NCI-H1105 treated with DMSO at 0.1 percent for 48 hours (cell line): ENCODE measurements at regions not wholly inside any gene's neighbourhood (a gene's known extent, or its start where the extent isn't known, plus 50 kb on each side); places are given as distances from the start of the nearest gene placed in this dataset.
"Not testable (repeated sequence)": the region's sequence is repeated elsewhere in the genome, so short reads cannot be mapped to it uniquely, and the experiment has no call there.

Experiments used
- DNase-seq: peaks from one replicate; lab custom pipeline; 2025; lab: John Stamatoyannopoulos, UW

DNA sequence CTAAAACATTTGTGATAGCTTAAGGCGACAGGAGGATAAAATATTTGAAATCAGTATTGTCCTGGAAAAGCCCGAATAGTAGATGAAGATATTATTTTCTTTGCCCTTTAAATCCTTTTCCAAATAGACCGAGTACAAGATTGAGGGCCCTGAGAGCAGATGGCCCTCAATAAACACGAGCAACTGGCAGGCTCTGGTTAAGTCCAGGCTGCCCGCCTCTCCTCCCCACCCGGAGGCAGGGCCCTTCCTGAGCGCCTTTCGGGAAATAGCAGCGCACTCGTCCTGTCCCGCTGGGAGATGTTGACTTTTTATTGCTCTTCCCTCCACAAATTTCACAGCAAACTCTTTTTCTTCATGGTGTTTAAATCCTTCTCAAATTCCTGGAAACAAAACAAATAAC lies 50.8 kb upstream of the MAX start:
- no peak for DNase-seq

DNA sequence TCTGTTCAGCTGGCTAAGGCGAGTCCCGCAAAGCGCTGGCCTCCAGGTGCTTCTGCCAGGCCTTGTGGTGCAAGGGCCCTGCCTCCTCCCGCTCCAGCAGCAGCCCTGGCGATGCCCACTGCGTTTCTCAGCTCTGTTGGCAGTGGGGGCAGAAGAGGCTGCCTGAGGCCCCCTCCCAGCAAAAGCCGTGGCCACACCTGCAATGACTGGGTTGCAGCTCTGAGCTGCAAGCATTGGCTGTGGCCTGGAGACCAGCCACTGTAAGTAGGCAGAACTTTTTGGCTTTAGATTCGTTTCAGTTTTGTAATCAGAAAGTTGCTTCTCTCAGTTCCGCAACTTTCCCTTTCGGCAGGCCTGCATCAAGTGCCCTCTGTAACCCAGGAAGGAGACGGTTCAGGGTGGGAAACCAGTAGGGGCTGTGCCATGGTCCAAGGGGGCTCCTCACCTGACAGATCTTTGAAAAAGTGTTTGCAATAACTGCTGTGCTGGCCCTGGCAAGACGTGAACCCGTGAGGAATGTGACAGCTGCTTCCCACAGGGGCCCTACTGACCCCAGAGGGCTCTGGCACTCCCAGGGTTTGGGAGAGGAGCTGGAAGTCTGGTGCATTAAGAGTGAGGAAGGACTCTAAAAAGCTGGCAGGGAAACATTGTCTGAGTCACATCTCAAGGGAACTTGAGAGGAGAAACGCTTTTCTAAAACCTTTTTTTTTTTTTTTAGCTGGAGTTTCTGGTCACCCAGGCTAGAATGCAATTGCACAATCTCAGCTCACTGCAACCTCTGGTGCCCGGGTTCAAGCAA lies 54.5 kb upstream of the MAX start:
- DNase-seq, result no peak

DNA sequence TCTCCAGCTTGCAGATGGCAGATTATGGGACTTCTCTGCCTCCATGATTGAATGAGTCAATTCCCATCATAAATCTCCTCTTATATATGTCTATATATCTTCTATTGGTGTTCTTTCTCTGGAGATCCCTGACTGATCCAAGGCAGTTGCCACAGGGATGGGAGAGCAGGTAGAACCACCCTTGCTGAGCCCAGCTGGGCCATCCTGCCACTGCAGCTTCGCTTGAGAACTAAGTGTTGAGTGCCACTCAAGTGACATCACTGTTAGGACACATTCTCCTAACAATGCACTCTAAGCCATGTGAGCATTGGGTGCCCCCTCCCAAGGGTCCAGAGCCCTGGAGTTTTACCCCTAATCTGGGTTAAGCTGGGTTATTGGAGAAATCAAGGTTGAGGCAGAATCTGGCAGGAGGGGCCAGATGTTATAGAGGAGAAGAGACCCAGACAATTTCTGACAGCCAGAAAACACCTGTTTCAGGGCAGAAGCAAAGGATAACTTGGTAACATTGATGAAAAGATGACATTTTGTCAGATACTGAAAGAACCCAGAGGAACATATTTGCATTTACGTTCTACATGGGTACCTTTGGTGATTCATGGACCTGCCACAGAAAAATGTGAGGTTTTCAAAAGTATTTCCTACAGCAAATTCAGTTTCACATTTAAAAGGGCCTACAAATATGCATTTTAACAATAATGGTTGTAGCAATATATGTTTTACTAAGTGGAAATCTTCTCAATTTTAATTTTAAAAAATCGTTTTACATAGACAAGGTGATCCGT lies 57.2 kb upstream of the MAX start:
- DNase-seq, result no peak

DNA sequence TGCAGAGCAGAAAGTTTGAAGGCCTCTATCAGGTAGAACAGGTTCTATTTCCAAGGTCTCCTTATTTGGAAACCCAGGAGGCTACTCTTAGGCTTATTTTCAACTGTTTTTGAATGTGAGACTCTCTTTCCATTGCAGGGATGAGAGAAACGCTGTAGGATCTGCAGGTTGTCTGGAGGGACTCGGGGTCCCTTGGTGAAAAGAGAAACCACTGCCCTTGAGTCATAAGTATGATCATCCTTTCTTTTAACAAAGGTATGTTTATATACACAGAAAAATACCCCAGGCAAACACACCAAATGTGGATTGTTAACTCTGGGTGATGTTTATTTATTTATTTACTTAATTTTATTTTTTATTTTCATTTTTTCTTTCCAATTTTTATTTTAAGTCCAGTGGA lies 57.8 kb upstream of the MAX start:
- DNase-seq, result no peak

DNA sequence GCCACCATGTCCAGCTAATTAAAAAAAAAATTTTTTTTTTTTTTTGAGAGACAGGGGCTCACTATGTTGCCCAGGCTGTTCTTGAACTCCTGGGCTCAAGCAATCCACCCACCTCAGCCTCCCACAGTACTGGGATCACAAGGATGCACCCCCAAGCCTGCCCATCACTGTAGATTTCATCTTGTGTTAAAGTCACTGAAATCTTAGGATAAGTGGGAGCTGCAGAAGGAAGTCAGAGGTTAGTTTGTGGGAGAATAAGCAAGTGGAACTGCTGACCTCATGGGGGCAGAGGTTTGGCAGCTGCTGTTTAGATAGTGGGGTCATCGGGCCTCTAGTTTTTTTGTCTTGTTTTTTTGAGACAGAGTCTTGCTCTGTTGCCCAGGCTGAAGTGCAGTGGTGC lies 59.7 kb upstream of the MAX start:
- DNase-seq, result no peak

DNA sequence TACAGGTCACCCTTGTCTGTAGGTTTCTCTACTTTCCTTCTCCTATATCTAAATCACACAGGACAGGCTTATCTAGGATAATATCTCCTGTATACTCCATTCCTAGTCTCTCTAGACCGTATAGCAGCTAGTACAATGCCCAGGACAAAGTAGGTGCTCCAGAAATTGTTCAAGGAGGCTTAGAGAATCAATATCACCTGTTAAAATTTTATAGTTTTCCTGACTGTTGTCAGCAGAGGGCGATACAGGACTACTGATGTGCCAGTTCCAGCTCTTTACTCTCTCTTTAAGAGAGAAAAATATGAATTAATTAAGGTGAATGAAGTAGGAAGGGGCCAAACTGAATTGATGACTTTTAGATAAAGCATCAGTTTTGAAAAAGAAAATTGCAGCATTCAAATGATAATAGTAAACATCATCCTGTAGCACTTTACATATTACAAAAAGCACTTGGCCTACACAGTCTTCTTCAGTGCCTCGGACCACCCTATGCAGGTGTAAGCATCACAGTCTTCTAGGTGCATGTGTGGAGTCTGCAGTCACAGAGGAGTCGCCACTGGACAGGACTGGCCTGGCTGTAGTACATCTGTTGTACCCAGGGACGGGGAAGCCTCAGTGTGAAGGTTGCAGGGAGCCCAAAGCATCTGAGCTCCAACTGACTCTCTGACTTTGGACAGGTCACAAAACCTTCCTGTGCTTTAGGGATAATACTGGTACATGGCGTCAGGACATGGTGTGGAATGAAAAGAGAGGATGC lies 61.9 kb upstream of the MAX start:
- DNase-seq, result peak; percentile 63

DNA sequence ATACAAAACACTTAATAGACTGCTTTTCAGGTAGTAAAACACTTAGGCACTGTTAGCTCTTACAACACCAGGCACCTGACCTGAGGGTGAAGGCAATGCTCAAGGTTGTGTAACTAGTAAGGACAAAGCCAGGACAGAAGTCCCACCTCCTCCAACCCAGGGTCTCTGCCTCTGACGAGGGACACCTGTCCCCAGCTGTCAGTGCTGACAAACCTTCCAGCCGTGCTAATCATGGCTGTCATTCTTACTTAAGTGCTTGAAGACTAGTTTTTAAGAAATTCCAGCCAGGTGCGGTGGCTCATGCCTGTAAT lies 62.5 kb upstream of the MAX start:
- DNase-seq, result no peak

DNA sequence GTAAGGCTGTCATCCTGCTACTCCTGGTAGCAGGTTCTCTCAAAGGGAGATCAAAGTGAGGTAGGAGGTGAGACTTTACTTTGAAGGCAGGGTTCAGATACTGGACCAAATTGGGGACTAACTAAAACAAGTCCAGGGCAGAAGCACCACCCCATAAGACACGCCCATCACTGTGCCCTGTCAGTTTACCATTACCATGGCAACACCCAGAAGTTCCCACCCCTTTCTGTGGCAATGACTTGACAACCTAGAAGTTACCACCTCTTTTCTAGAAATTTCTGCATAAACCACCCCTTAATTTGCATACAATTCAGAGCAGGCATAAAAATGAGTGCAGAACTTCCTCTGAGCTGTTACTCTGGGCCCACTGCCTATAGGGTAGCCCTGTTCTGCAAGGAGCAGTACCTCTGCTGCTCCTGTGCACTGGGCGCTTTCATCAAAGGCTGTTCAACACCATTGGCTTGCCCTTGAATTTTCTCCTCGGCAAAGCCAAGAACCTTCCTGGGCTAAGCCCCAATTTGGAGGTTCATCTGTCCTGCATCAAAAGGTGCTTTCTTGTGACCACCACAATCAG lies 64.8 kb upstream of the MAX start:
- no peak for DNase-seq

DNA sequence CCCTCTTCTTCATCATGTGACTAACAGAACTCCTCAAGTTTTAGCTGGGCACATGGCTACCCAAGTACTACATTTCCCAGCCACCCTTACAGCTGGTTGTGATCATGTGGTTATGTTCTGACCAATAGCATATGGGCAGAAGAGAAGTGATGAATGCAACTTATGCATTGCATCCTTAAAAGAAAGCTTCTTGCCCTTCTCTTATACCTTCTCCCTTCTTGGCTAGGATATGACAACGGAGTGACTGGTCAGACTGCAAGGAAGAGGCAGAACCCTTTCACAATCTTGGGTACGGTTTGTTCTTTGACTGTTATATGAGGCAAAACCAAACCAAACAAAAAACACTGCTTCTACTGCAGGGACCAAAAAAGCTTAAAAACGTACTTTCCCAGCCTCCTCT lies 66.5 kb upstream of the MAX start:
- no peak for DNase-seq

DNA sequence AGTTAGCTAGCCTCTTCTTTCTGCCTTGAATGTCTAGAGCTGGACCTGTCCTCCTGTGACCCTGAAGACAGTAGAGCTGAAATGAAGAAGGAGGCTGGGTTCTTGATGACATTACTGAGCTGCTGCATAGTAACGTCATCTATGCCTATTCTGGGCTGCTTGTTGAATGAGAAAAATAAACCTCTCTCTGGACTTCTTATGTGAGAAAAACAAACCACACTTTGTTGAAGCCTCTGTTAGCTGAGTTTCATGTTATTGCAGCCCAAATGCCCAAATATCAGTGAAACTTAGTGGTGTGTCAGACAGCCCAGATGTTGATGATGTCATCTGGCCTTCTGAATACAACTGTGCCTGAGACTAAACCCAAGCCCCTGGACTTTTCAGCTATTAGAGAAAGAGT lies 67.0 kb upstream of the MAX start:
- no peak for DNase-seq

DNA sequence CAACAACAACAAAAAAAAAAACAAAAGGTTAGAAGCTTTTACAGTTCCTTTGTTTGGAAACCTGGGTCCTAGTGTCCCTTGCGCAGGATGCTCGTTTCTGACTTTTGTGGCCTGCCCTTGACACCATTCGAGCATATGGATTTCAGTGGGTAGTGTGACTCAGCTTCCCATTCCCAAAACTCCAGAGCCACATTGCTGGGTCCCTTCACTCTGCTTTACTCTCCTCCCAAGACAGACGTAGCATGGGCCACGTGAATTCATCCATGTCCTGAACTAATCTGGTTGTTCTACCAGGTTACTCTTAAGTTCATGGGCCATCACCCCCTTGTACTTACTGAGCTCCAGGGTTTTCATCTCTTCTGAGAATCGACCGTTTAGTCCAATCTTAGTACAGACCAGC lies 68.0 kb upstream of the MAX start:
- DNase-seq, result no peak

DNA sequence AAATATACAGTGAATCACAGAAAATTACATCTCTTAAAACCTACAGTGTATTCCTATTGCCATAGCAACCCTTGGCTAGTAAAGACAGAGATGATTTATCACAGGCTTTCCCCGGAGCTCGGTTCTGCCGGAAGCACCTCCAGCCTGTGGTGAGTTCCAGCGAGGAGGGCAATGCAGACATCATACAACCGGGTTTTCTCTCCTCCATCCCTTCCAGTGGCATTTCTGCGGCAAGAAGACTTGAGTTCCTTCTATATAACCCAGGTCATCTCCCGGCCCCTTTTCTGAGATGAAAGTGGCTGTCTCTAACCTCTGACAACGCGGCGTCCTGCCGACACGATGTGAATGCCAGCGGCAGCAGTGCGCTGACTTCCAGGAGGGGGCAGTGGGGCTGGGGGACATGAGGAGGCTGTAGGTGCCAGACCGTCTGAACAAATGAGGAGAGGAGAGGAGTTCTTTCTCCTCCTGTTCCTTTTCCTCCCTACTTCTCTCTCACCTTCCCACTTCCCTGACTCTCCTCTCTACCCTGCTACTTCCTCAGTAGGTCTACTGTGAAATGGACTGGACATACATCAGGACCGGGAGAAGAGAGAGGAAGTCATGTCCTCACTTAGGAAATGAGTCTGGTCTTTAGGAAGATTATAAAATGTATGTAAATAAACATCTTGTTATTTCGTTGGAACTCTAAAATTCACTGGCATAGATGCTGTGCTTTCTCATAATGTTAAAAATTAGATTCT lies 68.6 kb upstream of the MAX start:
- peak; percentile 31 for DNase-seq

DNA sequence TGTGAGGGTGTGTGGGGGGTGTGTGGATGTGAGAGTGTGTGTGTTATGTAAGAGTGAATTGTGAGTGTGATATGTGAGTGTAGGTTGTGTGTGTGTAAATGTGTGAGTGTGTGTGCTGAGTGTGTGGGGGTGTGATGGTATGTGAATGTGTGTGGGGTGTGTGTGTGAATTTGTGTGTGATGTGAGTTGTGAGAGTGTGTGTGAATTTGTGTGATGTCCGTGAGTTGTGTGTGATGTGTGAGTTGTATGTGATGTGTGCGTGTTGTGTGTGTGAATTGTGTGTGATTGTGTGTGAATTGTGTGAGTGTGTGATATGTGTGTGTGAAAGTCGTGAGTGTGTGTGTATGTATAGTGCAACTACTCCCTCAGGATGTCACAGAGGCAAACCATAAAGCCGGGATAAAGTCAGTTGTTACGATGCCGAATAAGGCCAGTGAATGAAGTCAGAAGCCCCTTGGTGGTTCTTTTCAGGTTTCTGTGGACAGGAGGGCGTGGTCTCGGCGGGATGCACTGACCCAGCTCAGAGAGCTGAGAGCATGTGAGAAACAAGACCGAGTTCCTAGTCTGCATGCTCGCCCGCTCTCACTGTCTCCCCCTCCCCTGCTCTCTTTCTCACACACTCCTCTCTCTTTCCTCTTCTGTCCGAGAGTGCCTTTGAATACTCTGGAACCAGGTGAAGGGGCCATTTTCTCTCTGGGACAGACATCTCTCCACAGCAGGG lies 71.8 kb upstream of the MAX start:
- no peak for DNase-seq

DNA sequence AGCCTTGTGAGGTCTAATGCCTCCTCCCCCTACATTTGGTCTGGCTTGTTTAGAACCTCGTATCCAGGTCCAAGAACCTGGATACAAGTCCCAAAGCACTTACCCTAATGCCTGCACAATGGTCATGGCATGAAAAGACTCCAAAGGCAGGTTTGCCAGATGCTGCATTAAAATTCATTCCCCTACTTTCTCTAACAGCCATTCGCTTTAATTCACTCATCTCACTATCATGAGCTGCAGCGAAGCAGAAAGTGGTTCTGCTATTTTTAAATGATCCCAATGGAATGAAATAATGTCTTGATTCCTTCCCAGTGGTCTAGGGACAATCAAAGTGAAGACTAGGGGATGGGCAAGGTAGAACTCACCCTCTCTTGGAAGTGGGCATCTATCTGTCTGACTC lies 72.5 kb upstream of the MAX start:
- DNase-seq, result no peak

DNA sequence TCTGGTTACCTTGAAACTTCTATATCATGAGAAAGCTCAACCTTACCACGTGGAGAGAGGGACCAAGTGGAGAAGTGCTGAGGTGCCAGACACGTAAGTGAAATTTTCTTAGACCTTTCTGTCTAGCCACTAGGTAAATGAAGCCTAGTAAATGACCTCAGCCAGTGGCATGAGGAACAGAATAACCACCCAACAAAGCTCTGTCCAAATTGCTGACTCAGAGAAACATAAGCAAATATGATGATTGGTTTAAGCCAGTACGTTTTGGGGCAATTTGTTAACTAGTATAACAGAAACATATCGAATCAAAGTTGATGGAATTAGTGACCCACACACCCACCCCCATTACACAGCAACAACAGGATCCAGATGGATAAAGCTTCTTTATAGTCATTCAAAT lies 75.2 kb upstream of the MAX start:
- no peak for DNase-seq

DNA sequence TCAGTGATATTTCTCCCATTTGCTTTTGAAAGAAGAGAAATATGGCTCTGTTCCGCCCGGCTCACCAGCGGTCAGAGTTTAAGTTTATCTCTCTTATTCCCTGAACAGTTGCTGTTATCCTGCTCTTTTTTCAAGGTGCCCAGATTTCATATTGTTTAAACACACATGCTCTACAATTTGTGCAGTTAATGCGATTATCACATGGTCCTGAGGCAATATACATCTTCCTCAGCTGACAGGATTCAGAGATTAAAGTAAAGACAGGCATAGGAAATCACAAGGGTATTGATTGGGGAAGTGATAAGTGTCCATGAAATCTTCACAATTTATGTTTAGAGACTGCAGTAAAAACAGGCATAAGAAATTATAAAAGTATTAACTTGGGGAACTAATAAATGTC lies 76.9 kb upstream of the MAX start:
- not testable (repeated sequence) for DNase-seq

DNA sequence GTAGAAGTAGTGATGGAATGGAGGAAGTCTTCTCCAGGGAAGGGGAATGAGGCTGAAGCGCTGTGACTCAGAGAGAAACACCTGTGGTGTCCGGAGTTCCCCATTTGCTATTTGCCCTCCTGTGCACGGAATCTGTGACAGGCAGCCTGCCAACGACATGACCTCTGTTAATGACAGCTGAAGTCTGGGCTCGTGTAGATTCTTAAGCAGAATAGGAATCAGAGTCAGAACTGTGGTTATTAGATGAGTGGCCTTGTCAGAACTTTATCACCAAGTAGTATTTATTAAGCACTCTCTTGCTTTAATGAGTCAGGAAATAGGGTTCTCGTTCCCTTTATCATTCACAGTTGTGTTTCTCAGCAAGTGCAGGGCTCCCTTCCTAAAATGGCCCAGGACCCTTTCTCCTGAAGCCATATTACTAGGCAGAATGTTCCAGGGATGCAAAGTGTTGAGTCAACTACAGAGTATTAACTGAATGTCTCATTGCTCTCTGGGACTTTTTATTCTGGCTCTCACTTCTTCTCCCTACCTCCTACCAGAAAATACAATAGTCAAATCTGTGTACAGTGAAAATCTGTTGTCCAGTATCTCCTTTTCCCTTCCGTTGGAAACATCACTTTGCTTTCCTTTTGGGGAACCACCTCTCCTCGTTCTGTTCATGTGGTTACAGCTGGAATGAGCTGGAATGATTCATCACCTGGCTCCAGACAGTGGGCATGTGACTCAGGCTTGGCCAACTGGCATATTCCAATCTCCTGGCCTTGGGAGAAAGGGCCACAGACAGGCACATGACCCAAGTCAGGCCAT lies 77.8 kb upstream of the MAX start:
- peak; percentile 2 for DNase-seq

DNA sequence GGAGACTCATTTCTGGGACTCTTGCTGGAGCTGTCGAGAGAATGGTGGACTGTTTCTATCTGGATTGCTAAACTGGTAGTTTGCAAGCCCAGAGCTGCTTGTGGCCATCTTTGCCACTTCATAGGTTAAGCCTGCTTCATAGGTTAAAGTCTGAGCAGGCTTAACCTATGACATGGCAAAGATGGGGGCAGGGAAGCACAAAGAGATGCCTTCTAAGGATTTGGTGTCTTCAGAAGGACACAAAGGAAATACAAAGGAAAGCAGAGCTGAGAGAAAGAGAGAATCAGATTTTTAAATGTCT lies 78.4 kb upstream of the MAX start:
- DNase-seq, result no peak

DNA sequence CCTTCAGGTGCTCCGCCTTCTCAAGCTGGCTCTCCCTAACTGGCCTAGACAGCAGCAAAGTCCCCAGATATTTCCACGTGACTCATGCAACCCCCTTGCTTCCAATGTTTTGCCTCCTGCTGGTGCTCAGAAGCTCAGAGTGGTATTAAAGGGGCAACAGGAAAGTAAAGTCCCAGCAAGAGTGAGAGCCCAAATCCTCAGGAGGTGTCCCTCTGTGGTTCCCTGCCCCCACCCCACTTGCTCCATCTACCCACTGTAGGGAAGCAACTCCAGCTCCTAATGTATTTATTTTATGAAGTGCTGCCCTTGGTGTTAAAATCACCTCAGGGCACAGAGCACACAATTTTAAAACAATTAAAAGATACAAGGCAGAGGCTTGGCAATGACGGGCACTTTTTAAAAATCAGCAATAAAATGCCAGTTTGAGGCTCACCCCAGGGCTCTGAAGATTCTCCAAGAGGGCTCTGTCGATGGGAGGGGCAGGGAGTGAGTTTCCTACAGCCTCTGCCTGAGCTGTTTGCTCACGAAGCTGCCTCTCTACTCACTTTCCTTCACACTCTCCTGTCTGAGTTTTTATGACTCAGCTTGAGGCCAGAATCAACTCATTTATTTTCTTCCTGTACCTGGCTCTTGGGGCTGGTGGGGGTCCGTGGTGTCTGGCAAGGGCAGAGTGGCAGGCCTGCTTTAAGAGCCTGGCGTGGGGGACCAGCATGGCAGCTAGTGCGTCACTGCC lies 81.9 kb upstream of the MAX start:
- DNase-seq, result no peak

DNA sequence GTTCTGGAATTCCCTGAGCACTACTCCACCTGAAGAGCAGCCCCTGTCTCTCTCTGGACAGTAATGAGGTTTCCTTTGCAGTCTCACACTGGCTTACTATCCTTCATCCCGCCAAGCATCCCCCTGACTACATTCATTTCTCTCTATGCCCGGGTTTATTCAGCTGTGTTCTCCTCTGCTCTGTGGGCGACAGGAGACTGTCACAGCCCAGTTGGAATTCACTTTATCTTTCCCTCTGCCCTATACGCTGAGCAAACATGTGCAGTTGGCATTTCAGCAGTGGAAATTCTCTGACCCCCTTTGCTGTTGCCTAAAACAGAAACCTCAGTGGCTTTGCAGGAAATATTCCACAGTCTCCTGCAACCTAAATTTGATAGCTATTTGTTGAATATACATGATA lies 83.5 kb upstream of the MAX start:
- no peak for DNase-seq
